DMS153 treated with DMSO at 0.1 percent for 48 hours (cell line): ENCODE measurements at regions not wholly inside any gene's neighbourhood (a gene's known extent, or its start where the extent isn't known, plus 50 kb on each side); places are given as distances from the start of the nearest gene placed in this dataset.

Experiments
- DNase-seq: peaks from one replicate; lab custom pipeline; 2025; ENCODE audit not compliant: unreplicated experiment; lab: John Stamatoyannopoulos, UW

DNA sequence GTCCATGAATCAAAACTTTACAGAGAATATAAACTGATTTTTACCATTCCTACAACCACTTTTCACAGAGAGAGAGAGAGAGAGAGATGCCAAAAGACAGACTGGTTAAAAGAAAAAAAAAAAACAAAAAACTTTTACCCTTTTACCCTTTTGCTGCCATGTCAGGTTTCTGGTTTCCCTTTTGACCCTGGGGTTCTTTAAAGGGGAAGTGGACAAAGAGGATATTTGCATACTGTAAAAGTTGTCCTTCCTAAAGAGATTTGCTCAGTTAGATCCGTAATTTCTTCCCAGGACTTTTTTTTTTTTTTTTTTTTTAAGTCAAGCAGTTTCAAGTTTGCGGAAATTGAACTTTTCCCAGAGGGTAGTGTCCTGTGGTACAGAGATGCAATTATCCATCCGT is 287.8 kb upstream of the RGS18 start:
- DNase-seq: no peak

DNA sequence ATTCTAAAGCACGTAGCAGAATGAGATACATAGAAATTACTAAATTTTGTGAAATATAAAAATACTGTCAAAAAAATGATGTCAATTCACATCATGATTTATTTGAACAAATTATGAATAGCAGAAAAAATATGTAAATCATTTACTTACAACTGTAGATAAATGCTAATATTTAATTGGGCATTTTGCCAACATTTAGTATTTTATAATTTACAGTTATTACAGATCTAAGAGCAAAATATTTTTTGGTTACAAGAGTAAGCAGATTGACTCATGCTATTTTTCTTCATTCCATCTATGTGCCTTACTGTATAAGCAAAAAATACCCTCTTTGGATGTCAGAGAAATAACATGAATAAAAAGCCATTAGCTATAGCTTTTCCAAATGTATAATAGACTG is 282.3 kb upstream of the RGS18 start:
- DNase-seq: no peak

DNA sequence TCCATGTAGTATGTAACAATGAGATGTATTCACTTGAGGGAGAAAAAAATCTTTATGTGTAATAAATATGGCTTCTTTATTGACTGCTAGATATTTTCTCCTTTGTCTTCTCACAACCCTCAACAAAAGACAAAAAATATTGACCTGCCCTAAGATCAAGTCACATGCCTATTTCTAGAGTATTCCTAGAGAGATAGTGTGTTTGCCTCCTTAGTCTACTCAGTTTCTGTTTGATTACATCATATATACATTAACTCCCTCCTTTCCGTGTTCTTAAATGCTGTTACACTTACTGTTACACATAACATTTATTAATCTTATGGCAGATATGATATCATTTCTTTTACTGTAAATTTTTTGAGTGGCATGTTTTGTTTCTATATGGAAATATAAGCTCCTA is 281.6 kb upstream of the RGS18 start:
- no peak for DNase-seq

DNA sequence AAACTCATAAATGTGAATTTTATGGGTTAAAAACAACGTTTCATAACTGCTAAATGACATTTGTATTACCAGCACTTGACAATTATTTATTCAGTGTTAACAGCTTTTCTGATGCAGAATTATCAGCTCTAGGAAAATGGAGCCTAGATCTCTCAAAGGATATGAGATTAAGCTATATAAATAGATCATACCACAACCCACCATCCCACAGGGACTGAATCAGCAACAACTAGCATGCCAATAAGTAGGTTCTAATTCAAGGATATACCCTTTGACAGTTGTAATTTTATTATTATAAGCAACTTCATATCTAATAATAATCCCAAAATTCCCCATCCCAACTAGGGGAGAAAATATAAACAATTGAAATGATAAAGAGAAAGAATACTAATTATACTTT is 275.4 kb upstream of the RGS18 start:
- DNase-seq: no peak

DNA sequence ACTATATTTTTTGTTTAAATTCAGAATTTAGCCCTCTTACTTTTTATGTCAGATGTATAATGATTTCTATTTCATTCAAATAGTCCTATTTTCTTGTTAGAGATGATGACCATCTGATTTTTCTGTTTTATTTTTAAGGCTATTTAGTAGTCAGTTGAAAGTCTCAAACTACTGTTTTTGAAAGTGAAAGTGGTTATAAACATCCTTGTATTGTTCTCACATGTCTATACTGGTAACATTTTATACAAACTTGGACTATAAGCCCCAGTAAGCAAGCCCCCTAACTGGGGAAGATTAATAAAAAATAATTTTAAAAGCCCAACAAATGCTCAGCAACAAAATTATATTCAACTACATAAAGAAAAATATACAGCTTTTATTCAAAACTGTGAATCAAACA is 271.3 kb upstream of the RGS18 start:
- no peak for DNase-seq

DNA sequence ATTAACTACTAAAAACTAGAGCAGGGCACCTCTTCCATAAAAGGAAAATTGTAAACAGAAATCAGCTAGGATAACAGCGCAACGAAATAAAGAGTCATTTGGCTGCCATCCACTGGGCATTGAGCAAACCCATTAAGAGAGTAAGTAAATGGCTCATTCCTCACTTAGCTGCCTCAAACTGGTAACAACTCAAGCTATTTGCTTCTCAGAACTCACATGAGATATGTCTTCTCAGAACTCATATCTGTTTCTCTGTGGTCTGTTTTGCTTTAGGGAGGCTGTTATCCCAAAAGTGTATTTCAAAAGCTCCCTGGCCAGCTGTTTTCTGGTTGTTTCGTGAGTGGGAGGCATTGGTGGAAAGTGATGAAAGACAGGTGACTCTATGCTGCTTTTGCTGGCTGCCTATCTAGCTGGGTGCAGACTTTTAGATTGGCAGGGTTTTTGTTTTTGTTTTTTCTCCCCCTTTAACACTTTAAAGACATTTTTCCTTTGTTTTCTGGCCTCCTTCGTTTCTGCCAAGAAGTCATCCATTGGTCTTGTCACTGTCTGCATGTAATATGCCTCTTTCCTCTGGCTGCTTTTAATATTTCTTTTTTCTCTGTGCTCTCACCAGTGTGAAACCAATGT is 269.2 kb upstream of the RGS18 start:
- DNase-seq: peak; percentile 14

DNA sequence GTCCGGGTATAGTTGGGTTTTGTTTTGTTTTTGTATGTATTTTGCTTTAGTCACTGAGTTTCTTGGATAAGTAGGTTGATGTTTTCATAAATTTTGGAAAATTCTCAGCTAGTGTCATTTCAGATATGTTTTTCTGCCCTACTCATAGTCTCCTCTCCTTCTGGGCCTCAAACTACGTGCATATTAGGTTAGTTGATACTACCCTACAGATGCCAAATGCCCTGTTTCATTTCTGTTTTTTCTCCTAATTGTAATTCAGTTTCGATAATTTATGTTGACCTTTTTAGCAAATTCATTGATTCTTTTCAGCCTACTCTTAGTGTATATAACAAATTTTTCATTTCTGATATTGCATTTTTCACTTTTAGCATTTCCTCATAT is 268.6 kb upstream of the RGS18 start:
- no peak for DNase-seq

DNA sequence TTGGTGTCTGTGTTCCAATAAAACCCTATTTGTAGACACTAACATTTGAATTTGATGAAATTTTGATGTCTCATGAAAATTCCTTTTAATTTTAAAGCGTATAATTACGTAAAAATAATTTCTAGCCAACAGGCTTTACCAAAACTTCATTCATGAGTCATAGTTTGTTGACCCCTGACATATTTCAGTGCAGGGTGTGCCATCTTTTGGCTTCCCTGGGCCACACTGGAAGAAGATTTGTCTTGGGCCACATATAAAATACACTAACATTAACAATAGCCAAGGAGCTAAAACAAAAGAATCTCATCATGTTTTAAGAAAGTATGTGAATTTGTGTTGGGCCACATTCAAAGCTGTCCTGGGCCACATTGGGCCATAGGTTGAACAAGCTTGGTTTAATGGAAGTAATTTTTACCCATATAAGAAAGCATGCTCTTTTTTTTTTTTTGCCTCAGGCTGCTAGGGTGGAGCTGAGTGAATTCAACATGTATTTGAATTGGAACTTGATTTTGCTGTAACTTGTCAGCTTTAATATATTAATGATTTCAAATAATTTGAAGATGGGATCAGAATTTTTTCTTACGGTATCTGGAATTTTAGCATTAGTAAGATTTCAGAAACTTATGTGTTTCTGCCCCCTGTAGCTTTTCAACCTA is 267.7 kb upstream of the RGS18 start:
- DNase-seq: no peak

DNA sequence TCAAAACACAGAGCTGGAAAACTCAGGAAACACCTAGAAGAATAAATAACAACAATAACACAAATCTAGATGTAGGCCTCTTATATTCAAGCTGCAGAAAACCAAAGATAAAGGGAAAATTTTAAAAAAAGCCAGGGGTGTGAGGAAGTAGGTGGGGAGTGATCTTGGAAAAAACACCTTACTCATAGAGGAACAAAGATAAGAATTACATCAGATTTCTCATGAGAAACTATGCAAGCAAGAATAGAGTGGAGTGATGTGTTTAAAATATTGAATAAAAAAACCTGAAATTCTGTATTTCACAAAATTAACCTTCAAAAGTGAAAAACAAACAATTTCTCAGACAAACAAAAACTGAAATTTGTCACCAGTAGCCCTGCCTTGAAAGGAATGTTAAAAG is 265.5 kb upstream of the RGS18 start:
- no peak for DNase-seq

DNA sequence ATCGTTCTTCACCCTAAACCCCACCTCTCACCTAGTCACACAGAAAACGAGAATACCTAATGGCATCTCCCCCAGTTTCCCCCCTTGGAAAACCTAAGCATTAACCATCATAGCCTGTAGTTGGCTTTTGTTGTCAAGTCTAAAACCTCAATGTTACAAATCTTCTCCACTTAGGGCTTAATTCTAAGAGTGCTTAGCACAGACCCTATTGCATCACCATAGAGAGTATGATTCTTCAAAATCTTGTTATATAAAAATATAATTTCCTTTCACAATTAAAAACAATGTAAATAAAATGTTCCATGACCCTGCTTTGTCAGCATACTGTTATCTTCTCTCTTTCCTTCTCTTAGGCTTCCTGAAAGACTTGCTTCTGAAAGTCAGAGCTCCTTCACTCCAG is 263.2 kb upstream of the RGS18 start:
- DNase-seq: no peak

DNA sequence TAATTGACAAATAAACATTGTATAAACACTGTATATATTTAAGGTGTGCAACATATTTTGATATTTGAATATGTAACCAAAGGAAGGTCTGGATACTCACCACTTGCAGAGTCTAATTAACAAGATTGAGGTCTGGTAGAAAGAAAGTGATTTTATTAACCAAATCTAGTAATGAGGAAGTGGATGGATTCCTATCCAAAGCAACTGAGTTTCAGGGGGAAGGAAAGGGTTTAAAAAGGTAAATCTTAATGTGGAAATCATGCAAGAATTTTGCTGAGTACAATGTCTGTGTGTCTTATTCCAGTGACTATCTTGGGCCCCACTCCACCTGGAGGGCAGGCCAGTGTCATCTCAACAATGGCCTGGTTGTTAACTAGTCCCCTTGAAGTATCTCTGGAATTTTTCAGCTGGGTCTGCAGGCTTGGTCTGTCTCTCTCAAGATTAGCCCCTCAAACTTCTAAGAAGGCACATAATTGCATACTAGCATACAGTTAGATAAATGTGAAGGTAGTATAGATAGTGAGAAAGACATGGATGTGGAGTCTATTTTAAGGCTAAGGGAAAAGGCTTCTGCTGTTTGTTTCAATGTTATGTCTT is 262.7 kb upstream of the RGS18 start:
- DNase-seq: no peak

DNA sequence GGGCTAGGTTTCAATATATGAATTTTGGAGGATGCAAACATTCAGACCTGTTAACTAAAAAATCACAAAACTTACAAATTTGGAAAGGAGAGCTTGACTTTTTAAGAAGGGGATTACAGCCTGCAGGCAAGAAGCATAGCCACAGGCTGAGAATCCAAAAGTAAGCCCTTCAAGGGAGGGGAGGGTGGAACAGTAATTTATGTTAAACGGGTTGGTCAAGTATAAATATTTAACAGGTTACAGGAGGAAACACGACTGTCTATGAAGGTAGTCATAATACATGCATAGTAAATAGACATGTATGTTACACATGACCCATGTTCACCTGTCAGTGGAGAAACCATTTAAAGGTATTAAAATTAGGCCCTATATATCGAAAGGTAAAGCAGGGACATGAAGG is 261.1 kb upstream of the RGS18 start:
- no peak for DNase-seq

DNA sequence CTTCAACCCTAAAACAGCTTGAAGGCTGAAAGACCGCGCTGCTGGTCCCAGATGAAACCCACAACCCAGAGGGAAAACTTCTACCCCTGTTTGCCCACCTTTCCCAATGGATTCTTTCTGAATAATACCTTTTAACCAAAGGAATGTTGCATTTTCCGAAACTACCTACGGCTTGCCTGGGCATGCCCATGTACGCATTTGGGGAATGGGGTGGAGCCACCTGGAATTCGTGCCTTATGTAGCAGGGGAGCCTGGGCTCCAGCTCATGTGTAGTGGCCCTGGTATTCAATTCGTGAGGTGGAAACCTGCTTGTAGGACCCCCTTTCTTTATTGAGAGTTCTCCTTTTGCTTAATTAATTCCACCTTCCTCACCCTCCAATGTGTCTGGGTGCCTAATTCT is 256.6 kb upstream of the RGS18 start:
- DNase-seq: no peak

DNA sequence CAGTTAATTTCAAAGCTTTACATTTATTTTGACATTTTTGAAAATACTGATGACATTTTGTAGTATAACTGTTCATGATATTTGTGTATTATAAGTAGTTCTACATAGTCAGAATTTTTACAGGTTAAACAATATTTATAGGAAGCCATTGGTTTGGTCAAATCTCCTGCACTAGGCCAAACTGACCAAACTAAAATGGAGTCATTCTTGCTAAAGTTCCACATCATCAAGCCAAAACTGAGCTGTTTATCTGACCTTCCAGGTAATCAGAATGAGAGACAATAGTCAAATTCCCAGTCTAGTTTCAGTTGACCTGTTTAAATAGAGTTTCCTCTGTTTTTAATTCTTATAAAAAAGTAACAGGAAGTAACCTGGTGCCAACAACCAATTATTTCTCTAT is 253.3 kb upstream of the RGS18 start:
- DNase-seq: no peak

DNA sequence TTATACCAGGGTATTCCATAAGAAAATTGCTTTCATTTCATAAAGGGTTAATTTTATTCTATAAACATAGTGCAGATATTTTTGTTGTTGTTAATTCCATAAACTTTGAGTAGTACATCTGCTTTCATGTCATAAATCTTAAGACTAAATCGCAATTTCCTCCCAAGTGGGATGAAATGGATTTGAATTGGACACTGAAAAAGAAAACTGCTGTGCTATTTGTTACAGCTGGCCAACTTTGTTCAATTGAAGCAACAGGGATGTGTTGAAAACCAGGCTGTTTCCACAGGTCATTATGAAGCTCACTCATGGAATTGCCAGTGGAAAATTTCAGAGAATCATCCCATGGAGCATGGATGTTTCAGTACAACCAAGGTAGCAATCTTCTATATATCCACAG is 252.5 kb upstream of the RGS18 start:
- no peak for DNase-seq

DNA sequence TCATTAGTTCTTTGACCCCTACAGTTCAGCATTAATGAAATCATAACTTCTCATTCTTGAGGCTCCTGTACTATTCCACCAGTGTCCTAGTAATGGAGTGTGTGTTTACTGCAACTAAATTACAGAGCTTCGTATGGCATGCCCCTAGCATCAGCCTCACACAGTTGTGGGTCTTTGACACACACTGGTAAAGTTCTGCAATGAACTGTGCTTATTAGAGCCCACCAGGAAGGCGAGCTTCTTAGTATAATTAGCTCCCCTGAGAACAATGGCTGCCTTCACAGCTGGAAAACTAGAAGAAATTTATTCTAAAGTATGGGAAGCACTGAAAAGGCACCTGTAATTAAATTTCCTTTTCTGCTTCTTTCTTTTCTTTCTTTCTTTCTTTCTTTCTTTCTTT is 251.1 kb upstream of the RGS18 start:
- DNase-seq: no peak

DNA sequence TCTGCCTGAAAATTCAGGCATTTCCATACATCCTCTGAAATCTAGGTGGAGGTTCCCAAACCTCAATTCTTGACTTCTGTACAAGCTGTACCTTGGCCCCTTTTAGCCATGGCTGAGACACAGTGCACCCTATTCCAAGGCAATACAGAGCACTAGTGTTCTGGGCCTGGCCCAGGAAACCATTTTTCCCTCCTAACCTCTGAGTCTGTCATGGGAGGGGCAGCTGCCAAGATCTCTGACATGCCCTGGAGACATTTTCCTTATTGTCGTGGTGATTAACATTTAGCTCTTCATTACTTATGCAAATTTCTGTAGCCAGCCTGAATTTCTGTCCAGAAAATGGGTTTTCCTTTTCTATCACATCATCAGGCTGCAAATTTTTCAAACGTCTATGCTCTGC is 248.0 kb upstream of the RGS18 start:
- no peak for DNase-seq

DNA sequence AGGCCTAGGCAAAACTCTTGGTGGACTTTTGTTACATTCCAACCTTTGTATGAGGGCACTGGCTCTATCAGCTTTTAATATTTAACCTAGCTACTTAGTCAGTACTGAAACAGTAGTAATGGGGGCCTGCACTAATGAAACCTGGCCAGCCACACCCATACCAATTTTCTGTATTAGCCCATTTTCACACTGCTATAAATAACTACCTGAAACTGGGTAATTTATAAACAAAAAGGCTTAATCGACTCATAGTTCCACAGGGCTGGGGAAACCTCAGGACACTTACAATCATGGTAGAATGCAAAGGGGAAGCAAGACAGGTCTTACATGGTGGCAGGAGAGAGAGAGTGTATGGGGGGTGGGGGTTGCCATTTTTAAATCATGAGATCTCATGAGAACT is 245.7 kb upstream of the RGS18 start:
- no peak for DNase-seq

DNA sequence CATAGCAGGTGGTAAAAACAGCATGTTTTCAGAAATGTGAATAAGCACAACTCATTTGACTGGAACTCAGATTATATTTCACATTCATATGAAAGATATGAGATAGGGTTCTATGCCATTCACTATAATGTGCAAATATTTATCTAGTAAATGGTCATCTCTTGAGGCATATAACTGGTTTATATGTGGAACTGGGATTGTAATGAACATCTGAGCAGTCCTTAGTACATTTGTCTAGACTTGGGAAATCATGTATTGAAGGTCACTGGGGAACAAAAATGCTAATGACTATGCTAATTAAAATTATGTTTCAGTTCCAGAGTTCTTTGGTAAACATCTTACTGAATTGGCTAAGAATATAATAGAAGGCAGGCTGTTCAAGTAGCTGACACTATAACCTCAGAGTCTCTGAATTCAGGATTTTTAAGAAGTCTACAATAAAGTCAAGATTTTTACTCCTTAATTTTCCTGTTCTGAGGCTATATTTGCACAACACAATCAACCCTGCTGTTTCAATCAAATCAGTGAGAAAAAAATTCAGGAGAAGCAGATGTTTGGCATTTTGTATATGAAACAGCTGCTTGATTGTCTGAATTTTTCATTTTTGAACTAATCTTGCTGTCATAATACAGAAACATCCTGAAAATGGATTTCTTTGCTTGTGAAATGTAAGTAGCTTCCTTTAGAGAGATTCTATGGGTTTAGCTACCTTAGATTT is 244.8 kb upstream of the RGS18 start:
- no peak for DNase-seq

DNA sequence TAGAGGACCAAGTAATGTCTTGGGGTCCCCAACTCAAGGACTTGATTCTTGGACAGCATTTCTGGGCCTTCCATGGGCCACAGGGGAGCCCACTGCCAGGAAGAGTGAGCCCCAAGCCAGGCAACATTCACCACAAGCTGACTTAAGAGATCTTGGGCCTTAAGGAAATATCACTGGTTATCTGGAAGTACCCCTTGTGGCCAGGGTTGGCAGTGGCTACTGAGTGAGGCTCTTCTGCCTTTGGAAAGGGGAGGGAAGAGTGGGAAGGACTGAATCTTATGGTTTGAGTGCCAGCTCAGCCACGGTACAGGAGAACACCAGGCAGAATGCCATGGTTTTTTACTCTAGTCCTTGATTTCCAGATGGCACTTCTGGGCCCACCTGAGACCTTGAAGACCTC is 228.9 kb upstream of the RGS18 start:
- no peak for DNase-seq

DNA sequence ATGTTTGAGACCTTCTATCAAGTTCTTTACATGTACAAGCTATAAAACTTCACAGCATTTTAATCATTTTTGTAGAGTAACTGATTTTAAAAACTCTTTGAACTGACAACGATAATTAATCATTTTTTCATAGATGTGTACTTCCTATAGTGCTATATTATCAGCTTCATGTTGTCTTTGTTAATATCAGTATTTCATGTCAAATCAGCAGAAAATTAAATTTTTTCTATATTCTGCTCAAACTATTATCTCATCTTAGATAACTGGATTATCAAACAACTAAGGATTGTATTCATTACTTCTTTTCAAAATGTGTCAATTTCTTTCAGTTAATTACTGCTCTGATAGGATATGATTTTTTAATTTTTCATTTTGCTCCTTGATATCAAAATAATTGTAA is 214.6 kb upstream of the RGS18 start:
- DNase-seq: no peak

DNA sequence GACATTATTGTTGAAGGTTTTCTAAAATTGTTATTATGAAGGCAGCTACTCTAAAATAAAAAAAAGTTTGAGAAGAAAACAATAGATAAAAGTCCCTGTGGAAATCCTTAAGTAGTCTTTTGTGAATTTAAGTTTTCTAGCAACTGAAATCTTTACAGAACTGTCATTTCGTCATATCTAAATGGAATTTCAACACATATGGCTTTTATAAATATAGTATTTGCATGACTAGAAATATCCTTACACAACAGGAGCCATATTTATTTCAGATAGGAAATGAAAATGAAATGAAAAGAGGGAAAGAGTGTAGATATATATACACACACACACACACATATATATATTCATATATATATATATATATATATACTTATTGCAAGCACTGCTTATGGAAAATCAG is 204.7 kb upstream of the RGS18 start:
- no peak for DNase-seq
